IMR-90 (cell line): ENCODE measurements at regions not wholly inside any gene's neighbourhood (a gene's known extent, or its start where the extent isn't known, plus 50 kb on each side); places are given as distances from the start of the nearest gene placed in this dataset.

Experiments
- ATAC-seq: fragments of 200-7000 bp; cut with Tn5 transposase; 2 replicates; pipeline ENCODE4 v1.9.1; 2020; ENCODE audit warnings: low read depth, mild to moderate bottlenecking, moderate library complexity
- BruUV-seq: library from RNA; stranded (reverse); fragments of 400-500 nt; replicated peaks from 2 replicates; lab custom pipeline; 2021; lab: Mats Ljungman, UMichigan
- CTCF ChIA-PET: fragments of 300-600 bp; formaldehyde crosslinking; extraction: SDS; loops from one replicate; lab custom pipeline; 2021; ENCODE audit warnings: antibody characterized with exemption; lab: Yijun Ruan, JAX
- POLR2A ChIA-PET: fragments of 300-600 bp; sonication (Branson Sonifier 250); formaldehyde crosslinking; loops from one replicate; lab custom pipeline; 2022; ENCODE audit warnings: antibody characterized with exemption; ENCODE audit not compliant: unreplicated experiment; lab: Charles Lee
- DNase-seq: peaks from one replicate; pipeline ENCODE4 v3.0.0; 2013
- H2AFZ ChIP-seq: replicated peaks from 2 replicates; pipeline ENCODE3; 2013; ENCODE audit warnings: low read length, mild to moderate bottlenecking; ENCODE audit not compliant: poor library complexity
- H2AK5ac ChIP-seq: 2 replicates; pipeline ENCODE4 v1.6.1; 2013; ENCODE audit warnings: low read depth, low read length, inconsistent platforms
- H2AK9ac ChIP-seq: replicated peaks from 2 replicates; pipeline ENCODE3; 2013; ENCODE audit warnings: mild to moderate bottlenecking, low read depth, low read length, moderate library complexity; ENCODE audit not compliant: poor library complexity
- H2BK120ac ChIP-seq: 2 replicates; pipeline ENCODE4 v1.6.1; 2013; ENCODE audit warnings: low read depth, low read length, inconsistent platforms
- H2BK15ac ChIP-seq: 3 replicates; pipeline ENCODE4 v1.6.1; 2013; ENCODE audit warnings: low read depth, low read length, inconsistent platforms
- H2BK20ac ChIP-seq: 2 replicates; pipeline ENCODE4 v1.6.1; 2013; ENCODE audit warnings: low read depth, mild to moderate bottlenecking, inconsistent platforms, low read length, moderate library complexity
- H2BK5ac ChIP-seq: 2 replicates; pipeline ENCODE4 v1.6.1; 2013; ENCODE audit warnings: mild to moderate bottlenecking, low read depth, low read length, inconsistent platforms; ENCODE audit not compliant: poor library complexity, severe bottlenecking
- H3K14ac ChIP-seq: replicated peaks from 2 replicates; pipeline ENCODE4 v1.6.1; 2013; ENCODE audit warnings: low read depth, low read length, inconsistent platforms
- H3K18ac ChIP-seq: 2 replicates; pipeline ENCODE4 v1.6.1; 2013; ENCODE audit warnings: low read depth, low read length, control low read depth
- H3K23ac ChIP-seq: 2 replicates; pipeline ENCODE4 v1.6.1; 2013; ENCODE audit warnings: low read depth, low read length, inconsistent platforms
- H3K27ac ChIP-seq: 2 replicates; pipeline ENCODE4 v1.5.1; 2013; ENCODE audit warnings: mild to moderate bottlenecking, control low read depth, low read length; ENCODE audit not compliant: insufficient read depth
- H3K27me3 ChIP-seq: 2 replicates; pipeline ENCODE4 v1.6.1; 2013; ENCODE audit warnings: low read length; ENCODE audit not compliant: control insufficient read depth, insufficient read depth
- H3K36me3 ChIP-seq: 2 replicates; pipeline ENCODE4 v1.6.1; 2013; ENCODE audit warnings: low read length, mixed read lengths; ENCODE audit not compliant: control insufficient read depth, insufficient read depth
- H3K4ac ChIP-seq: 2 replicates; pipeline ENCODE4 v1.6.1; 2013; ENCODE audit warnings: low read depth, low read length, inconsistent platforms
- H3K4me1 ChIP-seq: 2 replicates; pipeline ENCODE4 v1.6.1; 2013; ENCODE audit warnings: low read length, mixed read lengths; ENCODE audit not compliant: control insufficient read depth, insufficient read depth
- H3K4me2 ChIP-seq: 2 replicates; pipeline ENCODE4 v1.6.1; 2013; ENCODE audit warnings: low read depth, mild to moderate bottlenecking, control low read depth, low read length, moderate library complexity
- H3K4me3 ChIP-seq: 2 replicates; pipeline ENCODE4 v1.5.1; 2013; ENCODE audit warnings: low read depth, mild to moderate bottlenecking, control low read depth, low read length, moderate library complexity; ENCODE audit not compliant: insufficient read depth
- H3K56ac ChIP-seq: 2 replicates; pipeline ENCODE4 v1.6.1; 2013; ENCODE audit warnings: low read length, inconsistent platforms; ENCODE audit not compliant: insufficient read depth; ENCODE audit errors: extremely low read depth
- H3K79me1 ChIP-seq, 2 experiments: 2 replicates each; pipeline ENCODE4 v1.6.1; 2013; ENCODE audit warnings: low read length in 2 of 2, inconsistent platforms in 1 of 2, low read depth in 1 of 2
- H3K9ac ChIP-seq: 2 replicates; pipeline ENCODE4 v1.6.1; 2013; ENCODE audit warnings: low read depth, low read length, control low read depth
- H3K9me1 ChIP-seq: 2 replicates; pipeline ENCODE4 v1.6.1; 2013; ENCODE audit warnings: low read length, inconsistent platforms; ENCODE audit not compliant: insufficient read depth
- H3K9me3 ChIP-seq: 2 replicates; pipeline ENCODE4 v1.6.1; 2013; ENCODE audit warnings: low read length; ENCODE audit not compliant: control insufficient read depth, insufficient read depth
- H4K20me1 ChIP-seq: 2 replicates; pipeline ENCODE4 v1.6.1; 2013; ENCODE audit warnings: low read length, inconsistent platforms; ENCODE audit not compliant: insufficient read depth
- H4K5ac ChIP-seq: 2 replicates; pipeline ENCODE4 v1.6.1; 2013; ENCODE audit warnings: mild to moderate bottlenecking, low read depth, low read length, control low read depth
- H4K8ac ChIP-seq, 2 experiments: 2 replicates each; pipeline ENCODE4 v1.6.1; 2013; ENCODE audit warnings: low read depth in 2 of 2, low read length in 2 of 2, control low read depth in 1 of 2, inconsistent platforms in 1 of 2
- H4K91ac ChIP-seq: 2 replicates; pipeline ENCODE4 v1.6.1; 2013; ENCODE audit warnings: low read depth, low read length, inconsistent platforms; ENCODE audit not compliant: insufficient read depth
- BHLHE40 ChIP-seq: fragments of 150-350 bp; IDR thresholded peaks from 2 replicates; pipeline ENCODE4 v1.6.1; 2016; ENCODE audit warnings: mild to moderate bottlenecking, low read depth, low read length
- ELK1 ChIP-seq: fragments of 150-350 bp; IDR thresholded peaks from 2 replicates; pipeline ENCODE4 v1.6.1; 2016; ENCODE audit warnings: low read depth, mild to moderate bottlenecking, low read length, moderate library complexity, borderline replicate concordance
- FOS ChIP-seq: fragments of 150-350 bp; IDR thresholded peaks from 2 replicates; pipeline ENCODE4 v1.6.1; 2016; ENCODE audit warnings: low read depth, low read length
- NFE2L2 ChIP-seq: fragments of 150-350 bp; IDR thresholded peaks from 2 replicates; pipeline ENCODE4 v1.6.1; 2016; ENCODE audit warnings: low read depth, mild to moderate bottlenecking, low read length
- RCOR1 ChIP-seq: IDR thresholded peaks from 2 replicates; pipeline ENCODE4 v1.6.1; 2012; ENCODE audit warnings: mild to moderate bottlenecking, low read length, improper control_type of control experiment; ENCODE audit not compliant: insufficient replicate concordance
- SMC3 ChIP-seq: fragments of 150-350 bp; IDR thresholded peaks from 2 replicates; pipeline ENCODE4 v1.6.1; 2016; ENCODE audit warnings: low read depth, mild to moderate bottlenecking, antibody characterized with exemption, low read length, moderate library complexity
- USF2 ChIP-seq: fragments of 150-350 bp; IDR thresholded peaks from 2 replicates; pipeline ENCODE4 v1.6.1; 2017; ENCODE audit warnings: mild to moderate bottlenecking, antibody characterized with exemption, low read length, low read depth
- dilution Hi-C: fragments of 300-500 bp; cut with HindIII; formaldehyde crosslinking; loops from one replicate; pipeline ENCODE4 v1.14.3; 2018; ENCODE audit warnings: low sequenced_read_pairs; ENCODE audit not compliant: unreplicated experiment
- in situ Hi-C: fragments of 300-500 bp; cut with MboI; formaldehyde crosslinking; loops from 3 replicates; pipeline ENCODE4 v1.14.3; 2019; ENCODE audit warnings: low sequenced_read_pairs, inconsistent platforms, mixed read lengths
- intact Hi-C: fragments of 100-400 bp; cut with micrococcal nuclease; formaldehyde crosslinking; loops from 2 replicates; pipeline ENCODE4 v1.10.0; 2022
- TF ChIP-seq, protein P1 (sequence below): conservative IDR thresholded peaks from 2 replicates; pipeline ENCODE4 v1.5.1; 2012; ENCODE audit warnings: mild to moderate bottlenecking, low read depth, low read length, improper control_type of control experiment

- H3K9me3 ChIP-seq, result no peaks in the 10 kb centered on the region
- no peak overlapping the region for H2BK20ac ChIP-seq
- DNase-seq (no peak), ATAC-seq (no peak)
- H4K8ac ChIP-seq, result no peak overlapping the region
- intact Hi-C loops, result no loop called here
- H3K14ac ChIP-seq, result no peak overlapping the region
- no peak overlapping the region for H4K91ac ChIP-seq
- no peaks in the 10 kb centered on the region for H3K36me3 ChIP-seq
- no peak overlapping the region for H2AFZ ChIP-seq
- no peaks in the 10 kb centered on the region for H3K27me3 ChIP-seq
- H2AK5ac ChIP-seq, result no peak overlapping the region
- in situ Hi-C loops, result no loop called here
- no peak overlapping the region for H3K4me3 ChIP-seq
- no TSS peak for BruUV-seq
- H3K4me2 ChIP-seq, result no peak overlapping the region
- H3K27ac ChIP-seq, result no peak overlapping the region
- ChIA-PET POLR2A (no interaction called here), CTCF (interaction anchor here (0.7 kb wide), 1 partner anchor 261 kb away, joined by 4 read pairs; no protein-coding TSS in a partner anchor)
- no peaks in the 10 kb centered on the region for H4K20me1 ChIP-seq
- no peaks in the 10 kb centered on the region for H3K9me1 ChIP-seq
- no peak overlapping the region for H2BK15ac ChIP-seq
- TF ChIP-seq FOS, result no peak
- TF ChIP-seq, protein P1, sequence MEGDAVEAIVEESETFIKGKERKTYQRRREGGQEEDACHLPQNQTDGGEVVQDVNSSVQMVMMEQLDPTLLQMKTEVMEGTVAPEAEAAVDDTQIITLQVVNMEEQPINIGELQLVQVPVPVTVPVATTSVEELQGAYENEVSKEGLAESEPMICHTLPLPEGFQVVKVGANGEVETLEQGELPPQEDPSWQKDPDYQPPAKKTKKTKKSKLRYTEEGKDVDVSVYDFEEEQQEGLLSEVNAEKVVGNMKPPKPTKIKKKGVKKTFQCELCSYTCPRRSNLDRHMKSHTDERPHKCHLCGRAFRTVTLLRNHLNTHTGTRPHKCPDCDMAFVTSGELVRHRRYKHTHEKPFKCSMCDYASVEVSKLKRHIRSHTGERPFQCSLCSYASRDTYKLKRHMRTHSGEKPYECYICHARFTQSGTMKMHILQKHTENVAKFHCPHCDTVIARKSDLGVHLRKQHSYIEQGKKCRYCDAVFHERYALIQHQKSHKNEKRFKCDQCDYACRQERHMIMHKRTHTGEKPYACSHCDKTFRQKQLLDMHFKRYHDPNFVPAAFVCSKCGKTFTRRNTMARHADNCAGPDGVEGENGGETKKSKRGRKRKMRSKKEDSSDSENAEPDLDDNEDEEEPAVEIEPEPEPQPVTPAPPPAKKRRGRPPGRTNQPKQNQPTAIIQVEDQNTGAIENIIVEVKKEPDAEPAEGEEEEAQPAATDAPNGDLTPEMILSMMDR, result no peak
- TF ChIP-seq NFE2L2, result no peak
- TF ChIP-seq ELK1, result no peak
- no peak for TF ChIP-seq BHLHE40
- TF ChIP-seq USF2, result no peak
- no peak for TF ChIP-seq SMC3
- no peak for TF ChIP-seq RCOR1
- H3K23ac ChIP-seq, result no peak overlapping the region
- H3K9ac ChIP-seq, result no peak overlapping the region
- no peak overlapping the region for H3K4ac ChIP-seq
- no peak overlapping the region for H2AK9ac ChIP-seq
- dilution Hi-C loops, result no loop called here
- H3K4me1 ChIP-seq, result no peaks in the 10 kb centered on the region
- H2BK5ac ChIP-seq, result no peak overlapping the region
- no peak overlapping the region for H3K56ac ChIP-seq
- no peaks in the 10 kb centered on the region for H3K79me1 ChIP-seq
- H4K5ac ChIP-seq, result no peak overlapping the region
- H2BK120ac ChIP-seq, result no peak overlapping the region
- H3K18ac ChIP-seq, result no peak overlapping the region
Measured at GRCh38 chr3:22594990-22595389, 608.1 kb upstream of the UBE2E2 start.
